HepG2 (cell line): ENCODE measurements at regions not wholly inside any gene's neighbourhood (a gene's known extent, or its start where the extent isn't known, plus 50 kb on each side); places are given as distances from the start of the nearest gene placed in this dataset.

ENCODE experiments used
- ATAC-seq: fragments of 200-7000 bp; cut with Tn5 transposase; 3 replicates; pipeline ENCODE4 v1.9.1; 2020; ENCODE audit warnings: mild to moderate bottlenecking, moderate library complexity
- BruUV-seq: library from RNA; stranded (reverse); fragments of 400-500 nt; replicated peaks from 2 replicates; lab custom pipeline; 2021; lab: Mats Ljungman, UMichigan
- CTCF ChIA-PET: fragments of 300-600 bp; formaldehyde crosslinking; extraction: SDS; loops from one replicate; lab custom pipeline; 2021; ENCODE audit warnings: low total read pairs, inconsistent platforms, low intra/inter-chr PET ratio; lab: Yijun Ruan, JAX
- POLR2A ChIA-PET: fragments of 350-600 bp; sonication (Branson Sonifier 250); formaldehyde crosslinking; loops from one replicate; lab custom pipeline; 2020; ENCODE audit warnings: antibody characterized with exemption, inconsistent platforms; lab: Yijun Ruan, JAX
- DNase-seq: peaks from one replicate; pipeline ENCODE4 v3.0.0-alpha.2; 2015; ENCODE audit warnings: low spot score
- FAIRE-seq: peaks from 3 replicates; lab custom pipeline; 2011; peaks lifted over from hg19 to GRCh38; lab: Jason Lieb, UNC
- H2AFZ ChIP-seq: one replicate; pipeline ENCODE4 v1.6.1; 2011; ENCODE audit warnings: low read length, inconsistent platforms
- H3K27ac ChIP-seq: fragments of 300-600 bp; 3 replicates; pipeline ENCODE4 v1.8.0; 2011; ENCODE audit warnings: mixed run types, mild to moderate bottlenecking, mixed read lengths, low read length, inconsistent platforms; ENCODE audit not compliant: insufficient read depth; ENCODE audit errors: extremely low read length
- H3K27me3 ChIP-seq, 2 experiments: fragments of 200-600 bp in 1 of 2; 2 replicates in 1 of 2; 3 replicates in 1 of 2; pipeline versions ENCODE4 v1.6.0 to v1.8.0; 2011; ENCODE audit warnings: low read length in 2 of 2, mild to moderate bottlenecking in 2 of 2, moderate library complexity in 2 of 2, inconsistent platforms in 1 of 2; ENCODE audit not compliant: insufficient read depth in 2 of 2, control insufficient read depth in 1 of 2
- H3K36me3 ChIP-seq, 2 experiments: fragments of 200-600 bp in 1 of 2; replicated peaks in 1 of 2; 2 replicates in 1 of 2; 3 replicates in 1 of 2; pipeline versions ENCODE4 v1.5.1 to v1.8.0; 2011; ENCODE audit warnings: low read length in 2 of 2, inconsistent platforms in 1 of 2; ENCODE audit not compliant: insufficient read depth in 2 of 2, control insufficient read depth in 1 of 2
- H3K4me1 ChIP-seq: 2 replicates; pipeline ENCODE4 v1.5.1; 2012; ENCODE audit warnings: low read length, inconsistent platforms; ENCODE audit not compliant: insufficient read depth
- H3K4me2 ChIP-seq: 2 replicates; pipeline ENCODE4 v1.6.0; 2011; ENCODE audit warnings: low read depth, low read length, inconsistent platforms
- H3K4me3 ChIP-seq, 3 experiments: fragments of 200-600 bp in 1 of 3; sonication (generic), shearing (Covaris generic) in 1 of 3; replicated peaks in 1 of 3; 2 replicates each; pipeline ENCODE4 v1.5.1; 2011 to 2016; ENCODE audit warnings: low read length in 3 of 3, inconsistent platforms in 2 of 3, low read depth in 2 of 3, mild to moderate bottlenecking in 2 of 3, control low read depth in 1 of 3, mixed read lengths in 1 of 3; ENCODE audit not compliant: insufficient read depth in 1 of 3
- H3K79me2 ChIP-seq: one replicate; pipeline ENCODE4 v1.6.1; 2011; ENCODE audit warnings: low read length, inconsistent platforms; ENCODE audit not compliant: insufficient read depth
- H3K9ac ChIP-seq: 2 replicates; pipeline ENCODE4 v1.6.0; 2011; ENCODE audit warnings: mild to moderate bottlenecking, low read depth, low read length, inconsistent platforms; ENCODE audit not compliant: insufficient read depth
- H3K9me3 ChIP-seq: 2 replicates; pipeline ENCODE4 v1.5.1; 2012; ENCODE audit warnings: mild to moderate bottlenecking, low read length
- H4K20me1 ChIP-seq: 2 replicates; pipeline ENCODE4 v1.6.0; 2011; ENCODE audit warnings: inconsistent platforms, mild to moderate bottlenecking, low read length, moderate library complexity; ENCODE audit not compliant: insufficient read depth
- GLI4 ChIP-seq: sonication (generic); formaldehyde crosslinking; IDR thresholded peaks from 2 replicates; pipeline ENCODE4 v1.5.1; 2020; ENCODE audit warnings: missing genetic modification reagents, mild to moderate bottlenecking, moderate library complexity, borderline replicate concordance
- HHEX ChIP-seq: IDR thresholded peaks from 2 replicates; pipeline ENCODE4 v1.6.1; 2016; ENCODE audit warnings: control low read depth
- JARID2 ChIP-seq: sonication (generic); formaldehyde crosslinking; IDR thresholded peaks from 2 replicates; pipeline ENCODE4 v1.8.1; 2023; ENCODE audit warnings: missing genetic modification reagents, inconsistent platforms; ENCODE audit not compliant: insufficient replicate concordance
- NR2F2 ChIP-seq: IDR thresholded peaks from 2 replicates; pipeline ENCODE4 v1.6.1; 2012; ENCODE audit warnings: low read depth, inconsistent platforms, borderline replicate concordance
- SMARCE1 ChIP-seq: fragments of 450-650 bp; IDR thresholded peaks from 2 replicates; pipeline ENCODE4 v1.6.1; 2017; ENCODE audit warnings: borderline replicate concordance
- ZBTB8A ChIP-seq: sonication (generic); formaldehyde crosslinking; IDR thresholded peaks from 2 replicates; pipeline ENCODE4 v1.4.0; 2020; ENCODE audit warnings: mild to moderate bottlenecking, low read depth, missing genetic modification reagents, borderline replicate concordance
- ZNF430 ChIP-seq: sonication (generic); formaldehyde crosslinking; IDR thresholded peaks from 2 replicates; pipeline ENCODE4 v1.9.0; 2021; ENCODE audit warnings: mild to moderate bottlenecking, missing genetic modification reagents
- ZNF891 ChIP-seq: sonication (generic); formaldehyde crosslinking; IDR thresholded peaks from 2 replicates; pipeline ENCODE4 v1.5.0; 2020; ENCODE audit warnings: mild to moderate bottlenecking, missing genetic modification reagents
- ZSCAN29 ChIP-seq: sonication (generic); formaldehyde crosslinking; conservative IDR thresholded peaks from 2 replicates; pipeline ENCODE4 v1.4.0; 2020; ENCODE audit warnings: mild to moderate bottlenecking, missing genetic modification reagents
- whole genome bisulfite sequencing: methylation state at CpG from one replicate; pipeline ENCODE4 v1.1.6; 2017; ENCODE audit warnings: low lambda C conversion rate; 5-methylcytosine and 5-hydroxymethylcytosine counted together
- in situ Hi-C: cut with HindIII; loops from 2 replicates; pipeline ENCODE4 v1.10.0; 2017; ENCODE audit warnings: low pct_unique_long_range_greater_than_20kb; ENCODE audit not compliant: extremely low pct_ligation_motif_present
- intact Hi-C: fragments of 100-400 bp; cut with micrococcal nuclease; formaldehyde crosslinking; loops from one replicate; pipeline ENCODE4 v1.10.0; 2022; ENCODE audit not compliant: unreplicated experiment
- TF ChIP-seq, protein P1 (sequence below): sonication (generic); formaldehyde crosslinking; IDR thresholded peaks from 2 replicates; pipeline ENCODE4 v1.9.0; 2022; ENCODE audit warnings: low read depth, missing genetic modification reagents
- TF ChIP-seq, protein P2 (sequence below): sonication (generic); formaldehyde crosslinking; IDR thresholded peaks from 2 replicates; pipeline ENCODE4 v1.5.0; 2020; ENCODE audit warnings: missing genetic modification reagents, mild to moderate bottlenecking, borderline replicate concordance
- TF ChIP-seq, protein P3 (sequence below): sonication (generic); formaldehyde crosslinking; IDR thresholded peaks from 2 replicates; pipeline ENCODE4 v1.5.1; 2020; ENCODE audit warnings: mild to moderate bottlenecking, missing genetic modification reagents, moderate library complexity

DNA sequence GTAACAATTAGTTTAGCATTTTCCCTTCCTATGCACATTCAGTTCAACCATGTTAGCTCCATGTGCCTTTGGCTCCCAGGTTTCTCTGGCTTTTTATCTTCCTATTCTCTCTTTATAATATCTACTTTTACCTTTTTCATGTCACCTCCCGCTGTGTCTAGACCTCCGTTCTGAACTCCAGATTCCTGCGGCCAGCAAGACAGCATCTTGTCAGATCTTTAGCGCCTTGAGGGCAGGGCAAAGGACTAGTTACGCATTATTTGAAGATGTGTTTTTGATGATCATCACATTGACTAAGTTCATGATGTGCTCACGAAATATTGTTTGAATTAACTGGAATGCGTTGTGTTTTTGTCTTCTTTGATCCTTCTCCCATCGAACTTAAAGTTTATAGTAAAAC lies 1126.8 kb downstream of the CDH11 start:
- no peak overlapping the region for H2AFZ ChIP-seq
- in situ Hi-C loops: no loop called here
- ATAC-seq: no peak
- intact Hi-C loops: no loop called here
- no peaks in the 10 kb centered on the region for H3K4me1 ChIP-seq
- ChIA-PET POLR2A (no interaction called here), CTCF (no interaction called here)
- H3K27me3 ChIP-seq: no peaks in the 10 kb centered on the region
- no peaks in the 10 kb centered on the region for H3K36me3 ChIP-seq
- no TSS peak for BruUV-seq
- H3K79me2 ChIP-seq: no peaks in the 10 kb centered on the region
- FAIRE-seq: no peak
- H3K27ac ChIP-seq: no peak overlapping the region
- 0 out of 2 replicates have a peak, but pooled peaks cover 29% of the 10 kb centered on the region for H3K9me3 ChIP-seq
- no peak overlapping the region for H3K4me2 ChIP-seq
- 37% methylated on average over 8 of the region's 8 CpGs for WGBS
- no peaks in the 10 kb centered on the region for H4K20me1 ChIP-seq
- H3K9ac ChIP-seq: no peak overlapping the region
- TF ChIP-seq, protein P1, sequence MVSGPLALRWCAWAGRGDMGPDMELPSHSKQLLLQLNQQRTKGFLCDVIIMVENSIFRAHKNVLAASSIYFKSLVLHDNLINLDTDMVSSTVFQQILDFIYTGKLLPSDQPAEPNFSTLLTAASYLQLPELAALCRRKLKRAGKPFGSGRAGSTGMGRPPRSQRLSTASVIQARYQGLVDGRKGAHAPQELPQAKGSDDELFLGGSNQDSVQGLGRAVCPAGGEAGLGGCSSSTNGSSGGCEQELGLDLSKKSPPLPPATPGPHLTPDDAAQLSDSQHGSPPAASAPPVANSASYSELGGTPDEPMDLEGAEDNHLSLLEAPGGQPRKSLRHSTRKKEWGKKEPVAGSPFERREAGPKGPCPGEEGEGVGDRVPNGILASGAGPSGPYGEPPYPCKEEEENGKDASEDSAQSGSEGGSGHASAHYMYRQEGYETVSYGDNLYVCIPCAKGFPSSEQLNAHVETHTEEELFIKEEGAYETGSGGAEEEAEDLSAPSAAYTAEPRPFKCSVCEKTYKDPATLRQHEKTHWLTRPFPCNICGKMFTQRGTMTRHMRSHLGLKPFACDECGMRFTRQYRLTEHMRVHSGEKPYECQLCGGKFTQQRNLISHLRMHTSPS (CRISPR knock-in tag): no peak
- TF ChIP-seq ZSCAN29 (CRISPR knock-in tag) (no peak), HHEX (CRISPR knock-in tag) (no peak)
- DNase-seq: no peak
- H3K4me3 ChIP-seq: no peak overlapping the region

DNA sequence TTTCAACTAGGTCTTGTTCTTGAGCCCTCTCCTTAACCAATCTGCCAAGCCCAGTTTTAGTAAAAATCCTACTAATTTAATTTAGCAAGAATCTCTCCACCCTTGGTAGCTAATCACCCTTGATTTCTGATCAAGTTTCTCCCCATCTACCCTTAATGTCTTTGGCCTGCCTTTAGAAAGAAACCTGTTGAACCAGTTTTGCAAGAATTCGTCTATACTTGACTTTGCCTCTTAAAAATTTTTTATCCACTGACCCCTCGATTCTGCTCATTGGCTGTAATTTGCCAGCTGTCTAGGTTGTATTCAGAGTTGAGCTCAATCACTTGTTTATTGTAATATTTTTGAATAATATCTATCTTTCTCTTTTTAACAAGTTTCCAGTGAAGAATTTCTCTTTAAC lies 1138.5 kb downstream of the CDH11 start:
- in situ Hi-C loops: no loop called here
- WGBS: 1% methylated on average over 2 of the region's 2 CpGs
- Histone ChIP-seq H3K4me1 (no peaks in the 10 kb centered on the region; the same call in 1 of the 2 replicates), H3K4me3 (no peak overlapping the region), H3K9me3 (peaks cover 38% of the 10 kb centered on the region), H3K36me3 (no peaks in the 10 kb centered on the region), H2AFZ (no peak overlapping the region), H3K9ac (no peak overlapping the region), H3K27me3 (no peaks in the 10 kb centered on the region), H3K79me2 (no peaks in the 10 kb centered on the region), H3K27ac (no peak overlapping the region), H4K20me1 (no peaks in the 10 kb centered on the region), H3K4me2 (no peak overlapping the region)
- no peak for DNase-seq
- ATAC-seq: no peak
- BruUV-seq: no TSS peak
- no peak for FAIRE-seq
- ChIA-PET POLR2A (no interaction called here), CTCF (no interaction called here)
- intact Hi-C loops: no loop called here
- no peak for TF ChIP-seq SMARCE1
- TF ChIP-seq ZNF430 (CRISPR knock-in tag): no peak
- TF ChIP-seq ZNF891 (CRISPR knock-in tag): no peak
- TF ChIP-seq NR2F2: no peak
- TF ChIP-seq, protein P2, sequence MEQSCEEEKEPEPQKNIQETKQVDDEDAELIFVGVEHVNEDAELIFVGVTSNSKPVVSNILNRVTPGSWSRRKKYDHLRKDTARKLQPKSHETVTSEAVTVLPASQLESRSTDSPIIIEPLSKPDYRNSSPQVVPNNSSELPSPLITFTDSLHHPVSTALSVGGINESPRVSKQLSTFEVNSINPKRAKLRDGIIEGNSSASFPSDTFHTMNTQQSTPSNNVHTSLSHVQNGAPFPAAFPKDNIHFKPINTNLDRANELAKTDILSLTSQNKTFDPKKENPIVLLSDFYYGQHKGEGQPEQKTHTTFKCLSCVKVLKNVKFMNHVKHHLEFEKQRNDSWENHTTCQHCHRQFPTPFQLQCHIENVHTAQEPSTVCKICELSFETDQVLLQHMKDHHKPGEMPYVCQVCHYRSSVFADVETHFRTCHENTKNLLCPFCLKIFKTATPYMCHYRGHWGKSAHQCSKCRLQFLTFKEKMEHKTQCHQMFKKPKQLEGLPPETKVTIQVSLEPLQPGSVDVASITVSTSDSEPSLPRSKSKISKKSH (CRISPR knock-in tag): no peak
- no peak for TF ChIP-seq GLI4 (CRISPR knock-in tag)
- TF ChIP-seq, protein P3, sequence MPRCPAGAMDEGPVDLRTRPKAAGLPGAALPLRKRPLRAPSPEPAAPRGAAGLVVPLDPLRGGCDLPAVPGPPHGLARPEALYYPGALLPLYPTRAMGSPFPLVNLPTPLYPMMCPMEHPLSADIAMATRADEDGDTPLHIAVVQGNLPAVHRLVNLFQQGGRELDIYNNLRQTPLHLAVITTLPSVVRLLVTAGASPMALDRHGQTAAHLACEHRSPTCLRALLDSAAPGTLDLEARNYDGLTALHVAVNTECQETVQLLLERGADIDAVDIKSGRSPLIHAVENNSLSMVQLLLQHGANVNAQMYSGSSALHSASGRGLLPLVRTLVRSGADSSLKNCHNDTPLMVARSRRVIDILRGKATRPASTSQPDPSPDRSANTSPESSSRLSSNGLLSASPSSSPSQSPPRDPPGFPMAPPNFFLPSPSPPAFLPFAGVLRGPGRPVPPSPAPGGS (CRISPR knock-in tag): no peak
- TF ChIP-seq JARID2 (CRISPR knock-in tag): no peak
- no peak for TF ChIP-seq ZBTB8A (CRISPR knock-in tag)
